ENCODE measurements at regions not wholly inside any gene's neighbourhood (a gene's known extent, or its start where the extent isn't known, plus 50 kb on each side); places are given as distances from the start of the nearest gene placed in this dataset.

- H3K4me3 ChIP-seq (replicated peaks in 1 of 2; ENCODE audit: low read depth in 2 of 2, low read length in 2 of 2) = no peak overlapping the region
- no peak for DNase-seq (ENCODE audit: low read depth in 2 of 2)
- no peak for TF ChIP-seq CTCF (IDR thresholded peaks at IDR 0.05; ENCODE audit: low read depth, low read length)
Measured at GRCh38 chr17:53420035-53420641, 402.6 kb upstream of the KIF2B start.

- no peak for DNase-seq (ENCODE audit: low read depth in 2 of 2)
- H3K4me3 ChIP-seq (replicated peaks in 1 of 2; ENCODE audit: low read depth in 2 of 2, low read length in 2 of 2) = no peak overlapping the region
- no peak for TF ChIP-seq CTCF (IDR thresholded peaks at IDR 0.05; ENCODE audit: low read depth, low read length)
Measured at GRCh38 chr17:53409588-53409987, 413.1 kb upstream of the KIF2B start.

- H3K4me3 ChIP-seq (replicated peaks in 1 of 2; ENCODE audit: low read depth in 2 of 2, low read length in 2 of 2) = no peak overlapping the region
- no peak for TF ChIP-seq CTCF (IDR thresholded peaks at IDR 0.05; ENCODE audit: low read depth, low read length)
- no peak for DNase-seq (ENCODE audit: low read depth in 2 of 2)
Measured at GRCh38 chr17:53406907-53407306, 415.8 kb upstream of the KIF2B start.

GRCh38 chr17:53391197-53391596 is 431.5 kb upstream of the KIF2B start:
- H3K4me3 ChIP-seq (replicated peaks in 1 of 2; ENCODE audit: low read depth in 2 of 2, low read length in 2 of 2) = no peak overlapping the region
- no peak for TF ChIP-seq CTCF (IDR thresholded peaks at IDR 0.05; ENCODE audit: low read depth, low read length)
- DNase-seq (ENCODE audit: low read depth in 2 of 2) = no peak

- DNase-seq (ENCODE audit: low read depth in 2 of 2) = no peak
- no peak overlapping the region for H3K4me3 ChIP-seq (replicated peaks in 1 of 2; ENCODE audit: low read depth in 2 of 2, low read length in 2 of 2)
- TF ChIP-seq CTCF (IDR thresholded peaks at IDR 0.05; ENCODE audit: low read depth, low read length) = no peak
Measured at GRCh38 chr17:53390575-53390974, 432.2 kb upstream of the KIF2B start.

GRCh38 chr17:53387745-53388144 is 435.0 kb upstream of the KIF2B start:
- no peak for TF ChIP-seq CTCF (IDR thresholded peaks at IDR 0.05; ENCODE audit: low read depth, low read length)
- no peak overlapping the region for H3K4me3 ChIP-seq (replicated peaks in 1 of 2; ENCODE audit: low read depth in 2 of 2, low read length in 2 of 2)
- no peak for DNase-seq (ENCODE audit: low read depth in 2 of 2)

GRCh38 chr17:53353919-53354351 is 468.8 kb upstream of the KIF2B start:
- no peak for TF ChIP-seq CTCF (IDR thresholded peaks at IDR 0.05; ENCODE audit: low read depth, low read length)
- DNase-seq (ENCODE audit: low read depth in 2 of 2) = peak in 1 of 2 donors; percentile 1
- H3K4me3 ChIP-seq (replicated peaks in 1 of 2; ENCODE audit: low read depth in 2 of 2, low read length in 2 of 2) = no peak overlapping the region

All from cardiac fibroblast (primary cell).